GM23248 (cell line): ENCODE measurements at regions not wholly inside any gene's neighbourhood (a gene's known extent, or its start where the extent isn't known, plus 50 kb on each side); places are given as distances from the start of the nearest gene placed in this dataset.

ENCODE experiments used
- DNase-seq: peaks from one replicate; pipeline ENCODE4 v3.0.0-alpha.2; 2015
- H2AFZ ChIP-seq: fragments of 200-600 bp; sonication (generic); 2 replicates; pipeline ENCODE4 v1.6.1; 2016; ENCODE audit warnings: antibody characterized with exemption
- H3F3A ChIP-seq: fragments of 200-600 bp; sonication (generic); 2 replicates; pipeline ENCODE4 v1.6.1; 2016; ENCODE audit warnings: mild to moderate bottlenecking, antibody characterized with exemption, mixed run types; ENCODE audit not compliant: insufficient read depth
- H3K27ac ChIP-seq: fragments of 200-600 bp; sonication (generic); 2 replicates; pipeline ENCODE4 v1.5.1; 2016; ENCODE audit warnings: mild to moderate bottlenecking
- H3K27me3 ChIP-seq: fragments of 200-600 bp; sonication (generic); replicated peaks from 2 replicates; pipeline ENCODE4 v1.6.1; 2016; ENCODE audit warnings: mild to moderate bottlenecking; ENCODE audit not compliant: insufficient read depth
- H3K36me3 ChIP-seq: fragments of 200-600 bp; sonication (generic); 2 replicates; pipeline ENCODE4 v1.6.1; 2016; ENCODE audit warnings: low read depth, mild to moderate bottlenecking
- H3K4me1 ChIP-seq: fragments of 200-600 bp; sonication (generic); 2 replicates; pipeline ENCODE4 v1.6.1; 2016; ENCODE audit warnings: mild to moderate bottlenecking; ENCODE audit not compliant: insufficient read depth
- H3K4me2 ChIP-seq: fragments of 200-600 bp; sonication (generic); one replicate; pipeline ENCODE4 v1.6.1; 2016; ENCODE audit warnings: mild to moderate bottlenecking; ENCODE audit not compliant: unreplicated experiment
- H3K4me3 ChIP-seq: fragments of 200-600 bp; sonication (generic); 2 replicates; pipeline ENCODE4 v1.5.1; 2016; ENCODE audit warnings: mild to moderate bottlenecking
- H3K79me2 ChIP-seq: fragments of 200-600 bp; sonication (generic); 2 replicates; pipeline ENCODE4 v1.6.1; 2016; ENCODE audit warnings: mild to moderate bottlenecking; ENCODE audit not compliant: insufficient read depth
- H3K9ac ChIP-seq: fragments of 200-600 bp; sonication (generic); 2 replicates; pipeline ENCODE4 v1.6.1; 2016; ENCODE audit warnings: mild to moderate bottlenecking
- H3K9me2 ChIP-seq: fragments of 200-600 bp; sonication (generic); 2 replicates; pipeline ENCODE4 v1.6.1; 2016; ENCODE audit warnings: mixed run types, mild to moderate bottlenecking, moderate library complexity; ENCODE audit not compliant: insufficient read depth
- H3K9me3 ChIP-seq: fragments of 200-600 bp; sonication (generic); one replicate; pipeline ENCODE4 v1.6.1; 2017; ENCODE audit warnings: low read depth
- H4K20me1 ChIP-seq: fragments of 200-600 bp; sonication (generic); 2 replicates; pipeline ENCODE4 v1.6.0; 2016; ENCODE audit not compliant: insufficient read depth
- EZH2 ChIP-seq: fragments of 200-600 bp; sonication (generic); IDR thresholded peaks from 2 replicates; pipeline ENCODE4 v1.6.1; 2018; ENCODE audit warnings: antibody characterized with exemption, mild to moderate bottlenecking; ENCODE audit not compliant: insufficient read depth, poor library complexity, severe bottlenecking
- EZH2phosphoT487 ChIP-seq: fragments of 200-600 bp; sonication (generic); IDR thresholded peaks from 2 replicates; pipeline ENCODE4 v1.6.1; 2018; ENCODE audit warnings: antibody characterized with exemption, moderate library complexity, mild to moderate bottlenecking, low read depth; ENCODE audit not compliant: insufficient read depth
- WGBS, 2 experiments: methylation state at CpG; one replicate each; pipeline ENCODE4 v1.1.6; 2015 to 2017; ENCODE audit warnings: low lambda C conversion rate in 2 of 2, low coverage in 1 of 2; ENCODE audit errors: missing lambda C conversion rate in 2 of 2; 5-methylcytosine and 5-hydroxymethylcytosine counted together
- in situ Hi-C: fragments of 300-500 bp; cut with MboI; formaldehyde crosslinking; loops from 2 replicates; pipeline ENCODE4 v1.15.0; 2020

GRCh38 chr5:105032917-105033316, 1470.3 kb upstream of the NUDT12 start:
- H3K36me3 ChIP-seq: no peaks in the 10 kb centered on the region
- no peak overlapping the region for H3K9ac ChIP-seq
- 0 to 4% methylated on average over 4 of the region's 4 CpGs for WGBS, 2 experiments
- no peaks in the 10 kb centered on the region for H3K79me2 ChIP-seq
- no peaks in the 10 kb centered on the region for H3K9me2 ChIP-seq
- no peak for DNase-seq
- H2AFZ ChIP-seq: no peak overlapping the region
- H3K4me1 ChIP-seq: no peaks in the 10 kb centered on the region
- TF ChIP-seq EZH2phosphoT487: no peak
- TF ChIP-seq EZH2: no peak
- H3K9me3 ChIP-seq: no peaks in the 10 kb centered on the region
- no peaks in the 10 kb centered on the region for H3F3A ChIP-seq
- no peaks in the 10 kb centered on the region for H4K20me1 ChIP-seq
- in situ Hi-C loops: no loop called here
- H3K27ac ChIP-seq: no peak overlapping the region
- no peak overlapping the region for H3K4me3 ChIP-seq
- no peaks in the 10 kb centered on the region for H3K27me3 ChIP-seq
- H3K4me2 ChIP-seq: no peak overlapping the region

GRCh38 chr5:105030153-105030552, 1467.6 kb upstream of the NUDT12 start:
- H3K9me2 ChIP-seq: no peaks in the 10 kb centered on the region
- no peak overlapping the region for H3K4me3 ChIP-seq
- TF ChIP-seq EZH2phosphoT487 (no peak), EZH2 (no peak)
- no peaks in the 10 kb centered on the region for H3K79me2 ChIP-seq
- no peaks in the 10 kb centered on the region for H3K4me1 ChIP-seq
- H3K27me3 ChIP-seq: no peaks in the 10 kb centered on the region
- WGBS, 2 experiments: 0 to 5% methylated on average over 2 of the region's 2 CpGs
- no peak overlapping the region for H3K27ac ChIP-seq
- H3K36me3 ChIP-seq: no peaks in the 10 kb centered on the region
- no peak overlapping the region for H2AFZ ChIP-seq
- DNase-seq: no peak
- in situ Hi-C loops: no loop called here
- H3K9me3 ChIP-seq: no peaks in the 10 kb centered on the region
- no peaks in the 10 kb centered on the region for H3F3A ChIP-seq
- H3K4me2 ChIP-seq: no peak overlapping the region
- H4K20me1 ChIP-seq: no peaks in the 10 kb centered on the region
- H3K9ac ChIP-seq: no peak overlapping the region

DNA sequence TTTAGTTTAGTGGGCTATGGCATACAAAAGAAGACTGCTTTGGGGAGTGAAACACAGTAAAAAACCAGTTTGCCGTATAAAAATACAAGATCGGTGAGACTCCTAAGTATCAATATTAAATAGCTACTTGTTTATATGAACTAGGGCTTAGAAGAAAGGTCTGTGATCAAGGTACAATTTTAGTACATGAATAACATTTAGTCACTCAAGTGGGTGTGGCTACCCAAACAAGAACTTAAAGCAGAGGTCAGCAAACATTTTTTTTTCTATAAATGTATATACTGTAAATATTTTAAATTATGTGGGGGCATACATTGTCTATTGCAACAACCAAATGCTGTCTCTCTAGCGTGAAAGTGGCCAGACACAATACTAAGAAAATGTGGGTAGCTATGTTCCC, 1452.5 kb upstream of the NUDT12 start:
- Histone ChIP-seq H3K79me2 (no peaks in the 10 kb centered on the region), H3F3A (no peaks in the 10 kb centered on the region), H3K9me2 (no peaks in the 10 kb centered on the region), H3K4me3 (no peak overlapping the region), H2AFZ (no peak overlapping the region), H3K4me1 (no peaks in the 10 kb centered on the region), H3K36me3 (no peaks in the 10 kb centered on the region), H4K20me1 (no peaks in the 10 kb centered on the region), H3K4me2 (no peak overlapping the region), H3K27ac (no peak overlapping the region), H3K9me3 (no peaks in the 10 kb centered on the region), H3K9ac (no peak overlapping the region), H3K27me3 (no peaks in the 10 kb centered on the region)
- 37 to 51% methylated on average over 3 of the region's 3 CpGs for WGBS, 2 experiments
- TF ChIP-seq EZH2phosphoT487 (no peak), EZH2 (no peak)
- in situ Hi-C loops: no loop called here
- DNase-seq: no peak

DNA sequence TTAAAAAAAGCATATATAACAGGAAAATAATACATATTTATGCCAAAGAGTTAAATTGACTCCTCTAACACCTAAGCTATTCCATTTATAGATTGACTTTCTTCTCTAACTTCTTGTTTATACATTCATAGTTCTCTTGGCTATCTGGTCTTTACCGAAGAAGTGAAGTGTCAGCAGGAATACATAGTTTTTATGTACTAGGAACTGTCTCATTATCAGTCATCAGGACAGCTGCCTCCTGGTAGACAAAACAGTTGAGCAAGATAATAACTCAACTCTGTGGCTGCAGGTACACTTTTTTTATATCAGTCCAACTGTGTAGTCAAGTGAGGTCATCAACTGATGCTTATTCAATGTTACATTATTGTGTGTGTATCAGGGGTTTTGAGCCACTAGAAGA, 1436.0 kb upstream of the NUDT12 start:
- no peaks in the 10 kb centered on the region for H3K79me2 ChIP-seq
- TF ChIP-seq EZH2 (no peak), EZH2phosphoT487 (no peak)
- H4K20me1 ChIP-seq: no peaks in the 10 kb centered on the region
- H3K4me3 ChIP-seq: no peak overlapping the region
- WGBS, 2 experiments: 3 to 11% methylated on average over 1 of the region's 1 CpG
- no peak overlapping the region for H3K4me2 ChIP-seq
- in situ Hi-C loops: no loop called here
- no peaks in the 10 kb centered on the region for H3K9me2 ChIP-seq
- H3K9me3 ChIP-seq: no peaks in the 10 kb centered on the region
- DNase-seq: no peak
- H2AFZ ChIP-seq: no peak overlapping the region
- H3K4me1 ChIP-seq: no peaks in the 10 kb centered on the region
- H3K27me3 ChIP-seq: no peaks in the 10 kb centered on the region
- H3K9ac ChIP-seq: no peak overlapping the region
- no peak overlapping the region for H3K27ac ChIP-seq
- no peaks in the 10 kb centered on the region for H3K36me3 ChIP-seq
- no peaks in the 10 kb centered on the region for H3F3A ChIP-seq

DNA sequence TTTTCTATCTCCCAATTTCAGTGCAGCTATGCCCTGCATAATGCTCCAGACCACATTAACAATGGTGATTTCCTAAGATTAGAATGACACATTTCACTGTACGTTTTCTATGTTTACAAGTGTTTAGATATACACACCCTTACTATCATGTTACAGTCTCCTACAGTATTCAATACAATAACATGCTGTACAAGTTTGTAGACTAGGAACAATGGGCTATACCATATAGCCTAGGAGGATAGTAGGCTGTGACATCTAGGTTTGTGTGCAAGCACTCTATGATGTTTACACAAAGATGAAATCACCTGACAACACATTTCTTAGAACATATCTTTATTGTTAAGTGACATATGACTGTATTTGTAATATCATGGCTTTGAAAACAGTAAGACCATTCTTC, 1435.6 kb upstream of the NUDT12 start:
- Histone ChIP-seq H3K4me2 (no peak overlapping the region), H3K9me3 (no peaks in the 10 kb centered on the region), H3K9ac (no peak overlapping the region), H3K4me1 (no peaks in the 10 kb centered on the region), H3K79me2 (no peaks in the 10 kb centered on the region), H3F3A (no peaks in the 10 kb centered on the region), H3K36me3 (no peaks in the 10 kb centered on the region), H3K27ac (no peak overlapping the region), H4K20me1 (no peaks in the 10 kb centered on the region), H2AFZ (no peak overlapping the region), H3K27me3 (no peaks in the 10 kb centered on the region), H3K9me2 (no peaks in the 10 kb centered on the region), H3K4me3 (no peak overlapping the region)
- in situ Hi-C loops: no loop called here
- 0 to 6% methylated on average over 1 of the region's 1 CpG for WGBS, 2 experiments
- no peak for DNase-seq
- TF ChIP-seq EZH2phosphoT487 (no peak), EZH2 (no peak)
